IMR-90 (cell line): ENCODE measurements at regions not wholly inside any gene's neighbourhood (a gene's known extent, or its start where the extent isn't known, plus 50 kb on each side); places are given as distances from the start of the nearest gene placed in this dataset.

Experiments used
- ATAC-seq: fragments of 200-7000 bp; cut with Tn5 transposase; 2 replicates; pipeline ENCODE4 v1.9.1; 2020; ENCODE audit warnings: low read depth, mild to moderate bottlenecking, moderate library complexity
- BruUV-seq: library from RNA; stranded (reverse); fragments of 400-500 nt; replicated peaks from 2 replicates; lab custom pipeline; 2021; lab: Mats Ljungman, UMichigan
- CTCF ChIA-PET: fragments of 300-600 bp; formaldehyde crosslinking; extraction: SDS; loops from one replicate; lab custom pipeline; 2021; ENCODE audit warnings: antibody characterized with exemption; lab: Yijun Ruan, JAX
- POLR2A ChIA-PET: fragments of 300-600 bp; sonication (Branson Sonifier 250); formaldehyde crosslinking; loops from one replicate; lab custom pipeline; 2022; ENCODE audit warnings: antibody characterized with exemption; ENCODE audit not compliant: unreplicated experiment; lab: Charles Lee
- DNase-seq: peaks from one replicate; pipeline ENCODE4 v3.0.0; 2013
- H2AFZ ChIP-seq: replicated peaks from 2 replicates; pipeline ENCODE3; 2013; ENCODE audit warnings: low read length, mild to moderate bottlenecking; ENCODE audit not compliant: poor library complexity
- H2AK5ac ChIP-seq: 2 replicates; pipeline ENCODE4 v1.6.1; 2013; ENCODE audit warnings: low read depth, low read length, inconsistent platforms
- H2AK9ac ChIP-seq: replicated peaks from 2 replicates; pipeline ENCODE3; 2013; ENCODE audit warnings: mild to moderate bottlenecking, low read depth, low read length, moderate library complexity; ENCODE audit not compliant: poor library complexity
- H2BK120ac ChIP-seq: 2 replicates; pipeline ENCODE4 v1.6.1; 2013; ENCODE audit warnings: low read depth, low read length, inconsistent platforms
- H2BK15ac ChIP-seq: 3 replicates; pipeline ENCODE4 v1.6.1; 2013; ENCODE audit warnings: low read depth, low read length, inconsistent platforms
- H2BK20ac ChIP-seq: 2 replicates; pipeline ENCODE4 v1.6.1; 2013; ENCODE audit warnings: low read depth, mild to moderate bottlenecking, inconsistent platforms, low read length, moderate library complexity
- H2BK5ac ChIP-seq: 2 replicates; pipeline ENCODE4 v1.6.1; 2013; ENCODE audit warnings: mild to moderate bottlenecking, low read depth, low read length, inconsistent platforms; ENCODE audit not compliant: poor library complexity, severe bottlenecking
- H3K14ac ChIP-seq: replicated peaks from 2 replicates; pipeline ENCODE4 v1.6.1; 2013; ENCODE audit warnings: low read depth, low read length, inconsistent platforms
- H3K18ac ChIP-seq: 2 replicates; pipeline ENCODE4 v1.6.1; 2013; ENCODE audit warnings: low read depth, low read length, control low read depth
- H3K23ac ChIP-seq: 2 replicates; pipeline ENCODE4 v1.6.1; 2013; ENCODE audit warnings: low read depth, low read length, inconsistent platforms
- H3K27ac ChIP-seq: 2 replicates; pipeline ENCODE4 v1.5.1; 2013; ENCODE audit warnings: mild to moderate bottlenecking, control low read depth, low read length; ENCODE audit not compliant: insufficient read depth
- H3K27me3 ChIP-seq: 2 replicates; pipeline ENCODE4 v1.6.1; 2013; ENCODE audit warnings: low read length; ENCODE audit not compliant: control insufficient read depth, insufficient read depth
- H3K36me3 ChIP-seq: 2 replicates; pipeline ENCODE4 v1.6.1; 2013; ENCODE audit warnings: low read length, mixed read lengths; ENCODE audit not compliant: control insufficient read depth, insufficient read depth
- H3K4ac ChIP-seq: 2 replicates; pipeline ENCODE4 v1.6.1; 2013; ENCODE audit warnings: low read depth, low read length, inconsistent platforms
- H3K4me1 ChIP-seq: 2 replicates; pipeline ENCODE4 v1.6.1; 2013; ENCODE audit warnings: low read length, mixed read lengths; ENCODE audit not compliant: control insufficient read depth, insufficient read depth
- H3K4me2 ChIP-seq: 2 replicates; pipeline ENCODE4 v1.6.1; 2013; ENCODE audit warnings: low read depth, mild to moderate bottlenecking, control low read depth, low read length, moderate library complexity
- H3K4me3 ChIP-seq: 2 replicates; pipeline ENCODE4 v1.5.1; 2013; ENCODE audit warnings: low read depth, mild to moderate bottlenecking, control low read depth, low read length, moderate library complexity; ENCODE audit not compliant: insufficient read depth
- H3K56ac ChIP-seq: 2 replicates; pipeline ENCODE4 v1.6.1; 2013; ENCODE audit warnings: low read length, inconsistent platforms; ENCODE audit not compliant: insufficient read depth; ENCODE audit errors: extremely low read depth
- H3K79me1 ChIP-seq, 2 experiments: 2 replicates each; pipeline ENCODE4 v1.6.1; 2013; ENCODE audit warnings: low read length in 2 of 2, inconsistent platforms in 1 of 2, low read depth in 1 of 2
- H3K9ac ChIP-seq: 2 replicates; pipeline ENCODE4 v1.6.1; 2013; ENCODE audit warnings: low read depth, low read length, control low read depth
- H3K9me1 ChIP-seq: 2 replicates; pipeline ENCODE4 v1.6.1; 2013; ENCODE audit warnings: low read length, inconsistent platforms; ENCODE audit not compliant: insufficient read depth
- H3K9me3 ChIP-seq: 2 replicates; pipeline ENCODE4 v1.6.1; 2013; ENCODE audit warnings: low read length; ENCODE audit not compliant: control insufficient read depth, insufficient read depth
- H4K20me1 ChIP-seq: 2 replicates; pipeline ENCODE4 v1.6.1; 2013; ENCODE audit warnings: low read length, inconsistent platforms; ENCODE audit not compliant: insufficient read depth
- H4K5ac ChIP-seq: 2 replicates; pipeline ENCODE4 v1.6.1; 2013; ENCODE audit warnings: mild to moderate bottlenecking, low read depth, low read length, control low read depth
- H4K8ac ChIP-seq, 2 experiments: 2 replicates each; pipeline ENCODE4 v1.6.1; 2013; ENCODE audit warnings: low read depth in 2 of 2, low read length in 2 of 2, control low read depth in 1 of 2, inconsistent platforms in 1 of 2
- H4K91ac ChIP-seq: 2 replicates; pipeline ENCODE4 v1.6.1; 2013; ENCODE audit warnings: low read depth, low read length, inconsistent platforms; ENCODE audit not compliant: insufficient read depth
- BHLHE40 ChIP-seq: fragments of 150-350 bp; IDR thresholded peaks from 2 replicates; pipeline ENCODE4 v1.6.1; 2016; ENCODE audit warnings: mild to moderate bottlenecking, low read depth, low read length
- CEBPB ChIP-seq: IDR thresholded peaks from 2 replicates; pipeline ENCODE4 v1.6.1; 2012; ENCODE audit warnings: low read depth, low read length, improper control_type of control experiment
- CHD1 ChIP-seq: IDR thresholded peaks from 2 replicates; pipeline ENCODE4 v1.6.1; 2012; ENCODE audit warnings: low read depth, low read length, improper control_type of control experiment
- FOS ChIP-seq: fragments of 150-350 bp; IDR thresholded peaks from 2 replicates; pipeline ENCODE4 v1.6.1; 2016; ENCODE audit warnings: low read depth, low read length
- MAFK ChIP-seq: IDR thresholded peaks from 2 replicates; pipeline ENCODE4 v1.6.1; 2012; ENCODE audit warnings: low read depth, low read length, improper control_type of control experiment
- MAZ ChIP-seq: IDR thresholded peaks from 2 replicates; pipeline ENCODE4 v1.6.1; 2012; ENCODE audit warnings: low read depth, mild to moderate bottlenecking, low read length, improper control_type of control experiment, moderate library complexity, borderline replicate concordance
- MXI1 ChIP-seq: IDR thresholded peaks from 2 replicates; pipeline ENCODE4 v1.6.1; 2012; ENCODE audit warnings: low read depth, mild to moderate bottlenecking, low read length, moderate library complexity, borderline replicate concordance
- NFE2L2 ChIP-seq: fragments of 150-350 bp; IDR thresholded peaks from 2 replicates; pipeline ENCODE4 v1.6.1; 2016; ENCODE audit warnings: low read depth, mild to moderate bottlenecking, low read length
- POLR2A ChIP-seq: IDR thresholded peaks from 2 replicates; pipeline ENCODE4 v1.6.1; 2012; ENCODE audit warnings: mild to moderate bottlenecking, low read depth, low read length
- RAD21 ChIP-seq: IDR thresholded peaks from 2 replicates; pipeline ENCODE4 v1.6.1; 2012; ENCODE audit warnings: low read length, improper control_type of control experiment
- RFX5 ChIP-seq: IDR thresholded peaks from 2 replicates; pipeline ENCODE4 v1.8.0; 2012; ENCODE audit warnings: low read depth, mild to moderate bottlenecking, low read length, moderate library complexity
- SMC3 ChIP-seq: fragments of 150-350 bp; IDR thresholded peaks from 2 replicates; pipeline ENCODE4 v1.6.1; 2016; ENCODE audit warnings: low read depth, mild to moderate bottlenecking, antibody characterized with exemption, low read length, moderate library complexity
- WGBS, 2 experiments: methylation state at CpG; one replicate each; pipeline versions ENCODE4 v1.1.5 to v1.1.7; 2013; ENCODE audit warnings: missing lambda C conversion rate in 2 of 2; ENCODE audit not compliant: insufficient read length in 1 of 2; ENCODE audit errors: extremely low coverage in 2 of 2; 5-methylcytosine and 5-hydroxymethylcytosine counted together
- dilution Hi-C: fragments of 300-500 bp; cut with HindIII; formaldehyde crosslinking; loops from one replicate; pipeline ENCODE4 v1.14.3; 2018; ENCODE audit warnings: low sequenced_read_pairs; ENCODE audit not compliant: unreplicated experiment
- in situ Hi-C: fragments of 300-500 bp; cut with MboI; formaldehyde crosslinking; loops from 3 replicates; pipeline ENCODE4 v1.14.3; 2019; ENCODE audit warnings: low sequenced_read_pairs, inconsistent platforms, mixed read lengths
- intact Hi-C: fragments of 100-400 bp; cut with micrococcal nuclease; formaldehyde crosslinking; loops from 2 replicates; pipeline ENCODE4 v1.10.0; 2022
- TF ChIP-seq, protein P1 (sequence below): fragments of 150-350 bp; IDR thresholded peaks from 2 replicates; pipeline ENCODE4 v1.6.1; 2016; ENCODE audit warnings: low read depth, mild to moderate bottlenecking, low read length, moderate library complexity, borderline replicate concordance
- TF ChIP-seq, protein P2 (sequence below): conservative IDR thresholded peaks from 2 replicates; pipeline ENCODE4 v1.5.1; 2012; ENCODE audit warnings: mild to moderate bottlenecking, low read depth, low read length, improper control_type of control experiment

DNA sequence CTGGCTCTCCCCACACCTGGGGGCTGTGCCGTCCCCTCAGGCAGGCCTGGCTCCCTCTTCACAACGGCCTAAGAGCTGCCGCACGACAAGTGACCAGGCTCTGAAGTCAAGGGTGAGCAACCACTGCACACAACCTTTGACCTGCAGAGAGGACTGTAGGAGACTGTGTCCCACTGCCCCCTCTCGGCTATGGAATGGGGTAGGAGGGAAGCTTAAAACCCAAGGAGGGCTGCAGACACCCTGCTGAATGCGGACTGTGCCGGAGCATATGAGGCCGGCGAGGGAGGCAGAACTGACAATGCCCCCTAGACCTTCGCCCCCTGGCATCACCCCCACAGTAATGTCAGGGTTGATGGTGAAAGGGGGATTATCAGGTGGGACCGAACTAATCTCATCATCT is 311.9 kb downstream of the CTTN start:
- H3K23ac ChIP-seq, result no peak overlapping the region
- H3K27ac ChIP-seq, result no peak overlapping the region
- TF ChIP-seq CEBPB (no peak), NFE2L2 (no peak), MAFK (no peak), RAD21 (no peak), BHLHE40 (no peak), FOS (no peak), POLR2A (no peak), RFX5 (no peak), MAZ (no peak), CHD1 (no peak), MXI1 (no peak), SMC3 (no peak)
- TF ChIP-seq, protein P1, sequence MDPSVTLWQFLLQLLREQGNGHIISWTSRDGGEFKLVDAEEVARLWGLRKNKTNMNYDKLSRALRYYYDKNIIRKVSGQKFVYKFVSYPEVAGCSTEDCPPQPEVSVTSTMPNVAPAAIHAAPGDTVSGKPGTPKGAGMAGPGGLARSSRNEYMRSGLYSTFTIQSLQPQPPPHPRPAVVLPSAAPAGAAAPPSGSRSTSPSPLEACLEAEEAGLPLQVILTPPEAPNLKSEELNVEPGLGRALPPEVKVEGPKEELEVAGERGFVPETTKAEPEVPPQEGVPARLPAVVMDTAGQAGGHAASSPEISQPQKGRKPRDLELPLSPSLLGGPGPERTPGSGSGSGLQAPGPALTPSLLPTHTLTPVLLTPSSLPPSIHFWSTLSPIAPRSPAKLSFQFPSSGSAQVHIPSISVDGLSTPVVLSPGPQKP, result no peak
- TF ChIP-seq, protein P2, sequence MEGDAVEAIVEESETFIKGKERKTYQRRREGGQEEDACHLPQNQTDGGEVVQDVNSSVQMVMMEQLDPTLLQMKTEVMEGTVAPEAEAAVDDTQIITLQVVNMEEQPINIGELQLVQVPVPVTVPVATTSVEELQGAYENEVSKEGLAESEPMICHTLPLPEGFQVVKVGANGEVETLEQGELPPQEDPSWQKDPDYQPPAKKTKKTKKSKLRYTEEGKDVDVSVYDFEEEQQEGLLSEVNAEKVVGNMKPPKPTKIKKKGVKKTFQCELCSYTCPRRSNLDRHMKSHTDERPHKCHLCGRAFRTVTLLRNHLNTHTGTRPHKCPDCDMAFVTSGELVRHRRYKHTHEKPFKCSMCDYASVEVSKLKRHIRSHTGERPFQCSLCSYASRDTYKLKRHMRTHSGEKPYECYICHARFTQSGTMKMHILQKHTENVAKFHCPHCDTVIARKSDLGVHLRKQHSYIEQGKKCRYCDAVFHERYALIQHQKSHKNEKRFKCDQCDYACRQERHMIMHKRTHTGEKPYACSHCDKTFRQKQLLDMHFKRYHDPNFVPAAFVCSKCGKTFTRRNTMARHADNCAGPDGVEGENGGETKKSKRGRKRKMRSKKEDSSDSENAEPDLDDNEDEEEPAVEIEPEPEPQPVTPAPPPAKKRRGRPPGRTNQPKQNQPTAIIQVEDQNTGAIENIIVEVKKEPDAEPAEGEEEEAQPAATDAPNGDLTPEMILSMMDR, result no peak
- H2AK9ac ChIP-seq, result no peak overlapping the region
- H2BK15ac ChIP-seq, result no peak overlapping the region
- intact Hi-C loops, result no loop called here
- no peak overlapping the region for H4K8ac ChIP-seq
- no peaks in the 10 kb centered on the region for H3K79me1 ChIP-seq
- H3K36me3 ChIP-seq, result no peaks in the 10 kb centered on the region
- no peak overlapping the region for H2BK5ac ChIP-seq
- no peak overlapping the region for H3K4ac ChIP-seq
- dilution Hi-C loops, result no loop called here
- no peaks in the 10 kb centered on the region for H3K9me1 ChIP-seq
- ChIA-PET CTCF (no interaction called here), POLR2A (no interaction called here)
- H4K91ac ChIP-seq, result no peak overlapping the region
- DNase-seq (no peak), ATAC-seq (no peak)
- H3K9me3 ChIP-seq, result no peaks in the 10 kb centered on the region; the same call in 1 of the 2 replicates
- no peak overlapping the region for H3K56ac ChIP-seq
- peaks cover 4% of the 10 kb centered on the region; the same call in 1 of the 2 replicates for H4K20me1 ChIP-seq
- H3K4me2 ChIP-seq, result no peak overlapping the region
- no TSS peak for BruUV-seq
- peaks cover 4% of the 10 kb centered on the region; the same call in 1 of the 2 replicates for H3K27me3 ChIP-seq
- no peak overlapping the region for H2BK20ac ChIP-seq
- no peak overlapping the region for H4K5ac ChIP-seq
- no peak overlapping the region for H3K14ac ChIP-seq
- no CpG with 5 or more reads among the region's 11 CpGs for WGBS, 2 experiments
- no peak overlapping the region for H3K4me3 ChIP-seq
- in situ Hi-C loops, result no loop called here
- no peak overlapping the region for H2AK5ac ChIP-seq
- H3K18ac ChIP-seq, result no peak overlapping the region
- no peak overlapping the region for H3K9ac ChIP-seq
- no peaks in the 10 kb centered on the region for H3K4me1 ChIP-seq
- H2BK120ac ChIP-seq, result no peak overlapping the region
- H2AFZ ChIP-seq, result no peak overlapping the region
